ENCODE measurements at regions not wholly inside any gene's neighbourhood (a gene's known extent, or its start where the extent isn't known, plus 50 kb on each side); places are given as distances from the start of the nearest gene placed in this dataset.

GRCh38 chr2:234341306-234341985 lies 155.4 kb downstream of the ARL4C start:
- CTCF ChIA-PET, result no interaction called here
- no peak for TF ChIP-seq CTCF (conservative IDR thresholded peaks at IDR 0.05; ENCODE audit: low read depth)
- no peak for DNase-seq (ENCODE audit: low spot score)
- no peak overlapping the region for H3K27ac ChIP-seq
- POLR2A ChIA-PET (ENCODE audit: low non-redundant PET), result no interaction called here

GRCh38 chr2:234339501-234339900 lies 157.4 kb downstream of the ARL4C start:
- ChIA-PET CTCF (no interaction called here), POLR2A (ENCODE audit: low non-redundant PET) (no interaction called here)
- TF ChIP-seq CTCF (conservative IDR thresholded peaks at IDR 0.05; ENCODE audit: low read depth), result no peak
- DNase-seq (ENCODE audit: low spot score), result no peak
- H3K27ac ChIP-seq, result no peak overlapping the region

GRCh38 chr2:234339011-234339410 lies 157.9 kb downstream of the ARL4C start:
- CTCF ChIA-PET, result interaction anchor here (0.5 kb wide), 1 partner anchor 12 kb away, joined by 3 read pairs; no protein-coding TSS in a partner anchor
- no peak for DNase-seq (ENCODE audit: low spot score)
- TF ChIP-seq CTCF (conservative IDR thresholded peaks at IDR 0.05; ENCODE audit: low read depth), result no peak
- no peak overlapping the region for H3K27ac ChIP-seq
- POLR2A ChIA-PET (ENCODE audit: low non-redundant PET), result no interaction called here

- peak; percentile 55 for DNase-seq (ENCODE audit: low spot score)
- CTCF ChIA-PET, result no interaction called here
- TF ChIP-seq CTCF (conservative IDR thresholded peaks at IDR 0.05; ENCODE audit: low read depth), result no peak
- POLR2A ChIA-PET (ENCODE audit: low non-redundant PET), result no interaction called here
- H3K27ac ChIP-seq, result peak overlapping the region; percentile 90
These were observed 161.1 kb downstream of the ARL4C start for GRCh38 chr2:234335661-234336228.

- ChIA-PET POLR2A (ENCODE audit: low non-redundant PET) (no interaction called here), CTCF (interaction anchor here (0.6 to 1.1 kb wide), 2 partner anchors 78 to 369 kb away, joined by 3 to 4 read pairs; no protein-coding TSS in a partner anchor)
- peak overlapping the region; percentile 90 for H3K27ac ChIP-seq
- no peak for DNase-seq (ENCODE audit: low spot score)
- TF ChIP-seq CTCF (conservative IDR thresholded peaks at IDR 0.05; ENCODE audit: low read depth), result no peak
These were observed 162.1 kb downstream of the ARL4C start for GRCh38 chr2:234334756-234335155.

GRCh38 chr2:234334151-234334550 lies 162.7 kb downstream of the ARL4C start:
- DNase-seq (ENCODE audit: low spot score), result no peak
- peak overlapping the region; percentile 56 for H3K27ac ChIP-seq
- CTCF ChIA-PET, result interaction anchor here (1.1 kb wide), 1 partner anchor 79 kb away, joined by 3 read pairs; no protein-coding TSS in a partner anchor
- POLR2A ChIA-PET (ENCODE audit: low non-redundant PET), result no interaction called here
- TF ChIP-seq CTCF (conservative IDR thresholded peaks at IDR 0.05; ENCODE audit: low read depth), result no peak
